KMS-11 (cell line): ENCODE measurements at regions not wholly inside any gene's neighbourhood (a gene's known extent, or its start where the extent isn't known, plus 50 kb on each side); places are given as distances from the start of the nearest gene placed in this dataset.

Experiments
- H2AFZ ChIP-seq: fragments of 200-600 bp; sonication (generic); 2 replicates; pipeline ENCODE4 v1.6.1; 2016; ENCODE audit warnings: antibody characterized with exemption, mixed run types, low read depth
- H3K27ac ChIP-seq: fragments of 200-600 bp; sonication (generic); 2 replicates; pipeline ENCODE4 v1.6.1; 2016; ENCODE audit warnings: mild to moderate bottlenecking, mixed run types
- H3K27me3 ChIP-seq: fragments of 200-600 bp; sonication (generic); 2 replicates; pipeline ENCODE4 v1.6.1; 2017; ENCODE audit warnings: mild to moderate bottlenecking, low read depth, mixed run types, moderate library complexity; ENCODE audit not compliant: insufficient read depth
- H3K36me3 ChIP-seq: fragments of 200-600 bp; sonication (generic); 2 replicates; pipeline ENCODE4 v1.6.1; 2017; ENCODE audit warnings: mild to moderate bottlenecking, mixed run types; ENCODE audit not compliant: insufficient read depth
- H3K4me1 ChIP-seq: fragments of 200-600 bp; sonication (generic); 2 replicates; pipeline ENCODE4 v1.6.1; 2016; ENCODE audit warnings: mild to moderate bottlenecking, low read depth, mixed run types; ENCODE audit not compliant: poor library complexity, severe bottlenecking
- H3K4me2 ChIP-seq: fragments of 200-600 bp; sonication (generic); 2 replicates; pipeline ENCODE4 v1.7.0; 2016; ENCODE audit warnings: mild to moderate bottlenecking, mixed run types
- H3K4me3 ChIP-seq: fragments of 200-600 bp; sonication (generic); IDR thresholded peaks from 2 replicates; pipeline ENCODE4 v1.6.1; 2017; ENCODE audit warnings: low read depth, low read length, mixed read lengths; ENCODE audit not compliant: insufficient read depth
- H3K79me2 ChIP-seq: fragments of 200-600 bp; sonication (generic); 2 replicates; pipeline ENCODE4 v1.6.1; 2016; ENCODE audit warnings: low read depth, mixed run types; ENCODE audit not compliant: insufficient read depth
- H3K9ac ChIP-seq: fragments of 200-600 bp; sonication (generic); 2 replicates; pipeline ENCODE4 v1.6.1; 2016; ENCODE audit warnings: mild to moderate bottlenecking, mixed run types
- H4K20me1 ChIP-seq: fragments of 200-600 bp; sonication (generic); 2 replicates; pipeline ENCODE4 v1.6.1; 2016; ENCODE audit warnings: mild to moderate bottlenecking, mixed run types; ENCODE audit not compliant: insufficient read depth
- CTCF ChIP-seq: fragments of 200-600 bp; sonication (generic); conservative IDR thresholded peaks from 2 replicates; pipeline ENCODE4 v1.6.1; 2017; ENCODE audit warnings: low read depth, mild to moderate bottlenecking, antibody characterized with exemption, low read length, moderate library complexity, mixed read lengths

DNA sequence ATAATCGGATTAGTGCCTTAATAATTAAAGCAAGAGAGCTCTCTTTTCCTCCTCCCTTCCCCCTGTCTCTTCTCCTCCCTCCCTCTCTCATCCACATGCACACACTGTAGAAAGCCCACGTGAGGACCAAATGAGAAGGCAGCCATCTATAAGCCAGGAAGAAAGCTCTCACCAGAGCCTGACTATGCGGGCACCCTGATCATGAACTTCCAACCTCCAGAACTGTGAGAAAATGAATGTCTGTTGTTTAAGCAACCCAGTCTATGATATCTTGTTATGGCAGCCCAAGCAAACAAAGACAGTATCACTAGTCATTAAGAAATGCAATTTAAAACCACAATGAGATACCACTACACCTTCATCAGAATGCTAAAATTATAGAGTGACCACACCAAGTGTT lies 220.3 kb downstream of the EN1 start:
- no peak for TF ChIP-seq CTCF
- H3K4me2 ChIP-seq, result no peak overlapping the region
- H2AFZ ChIP-seq, result no peak overlapping the region
- no peaks in the 10 kb centered on the region for H3K4me1 ChIP-seq
- H3K27ac ChIP-seq, result no peak overlapping the region
- no peak overlapping the region for H3K9ac ChIP-seq
- H3K79me2 ChIP-seq, result no peaks in the 10 kb centered on the region
- no peak overlapping the region for H3K4me3 ChIP-seq
- no peaks in the 10 kb centered on the region for H3K27me3 ChIP-seq
- H3K36me3 ChIP-seq, result no peaks in the 10 kb centered on the region
- no peaks in the 10 kb centered on the region for H4K20me1 ChIP-seq

GRCh38 chr2:118622913-118623312 lies 224.5 kb downstream of the EN1 start:
- no peak for TF ChIP-seq CTCF
- Histone ChIP-seq H3K27me3 (no peaks in the 10 kb centered on the region), H3K27ac (no peak overlapping the region), H3K36me3 (no peaks in the 10 kb centered on the region), H3K9ac (no peak overlapping the region), H3K4me2 (no peak overlapping the region), H3K79me2 (no peaks in the 10 kb centered on the region), H3K4me1 (no peaks in the 10 kb centered on the region), H3K4me3 (no peak overlapping the region), H4K20me1 (no peaks in the 10 kb centered on the region), H2AFZ (no peak overlapping the region)

GRCh38 chr2:118622108-118622507 lies 225.3 kb downstream of the EN1 start:
- H4K20me1 ChIP-seq, result no peaks in the 10 kb centered on the region
- no peak overlapping the region for H3K9ac ChIP-seq
- no peak overlapping the region for H2AFZ ChIP-seq

DNA sequence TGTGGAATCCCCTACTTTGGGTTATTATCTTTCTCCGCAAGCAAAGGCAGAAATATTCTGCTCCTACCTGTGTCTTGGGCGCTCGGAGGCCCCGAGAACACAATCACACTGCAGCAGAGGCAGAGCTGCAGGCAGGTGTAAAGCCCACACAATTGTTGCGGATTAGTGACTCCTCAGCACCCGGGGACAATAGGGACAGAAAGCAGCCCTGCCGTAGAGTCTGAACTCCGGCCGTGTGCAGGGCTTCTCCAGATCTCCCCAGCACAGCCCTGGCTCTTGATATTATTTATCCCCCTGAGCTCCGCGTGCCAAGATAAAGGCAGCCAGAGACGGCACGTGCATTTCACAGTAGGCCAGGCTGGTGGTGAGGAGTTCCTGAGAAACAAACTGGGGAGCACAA lies 229.2 kb downstream of the EN1 start:
- Histone ChIP-seq H3K27me3 (no peaks in the 10 kb centered on the region), H3K27ac (no peak overlapping the region), H3K4me2 (no peak overlapping the region), H3K79me2 (no peaks in the 10 kb centered on the region), H2AFZ (no peak overlapping the region), H3K36me3 (no peaks in the 10 kb centered on the region), H3K9ac (no peak overlapping the region), H4K20me1 (no peaks in the 10 kb centered on the region), H3K4me1 (no peaks in the 10 kb centered on the region), H3K4me3 (no peak overlapping the region)
- TF ChIP-seq CTCF, result no peak

More at GRCh38 chr2:118622108-118622507, 225.3 kb downstream of the EN1 start:
- TF ChIP-seq CTCF, result no peak
- H3K4me1 ChIP-seq, result no peaks in the 10 kb centered on the region
- H3K36me3 ChIP-seq, result no peaks in the 10 kb centered on the region
- no peak overlapping the region for H3K4me3 ChIP-seq
- no peaks in the 10 kb centered on the region for H3K27me3 ChIP-seq
- no peak overlapping the region for H3K27ac ChIP-seq
- no peak overlapping the region for H3K4me2 ChIP-seq
- no peaks in the 10 kb centered on the region for H3K79me2 ChIP-seq
